ENCODE measurements at regions not wholly inside any gene's neighbourhood (a gene's known extent, or its start where the extent isn't known, plus 50 kb on each side); places are given as distances from the start of the nearest gene placed in this dataset.

DNA sequence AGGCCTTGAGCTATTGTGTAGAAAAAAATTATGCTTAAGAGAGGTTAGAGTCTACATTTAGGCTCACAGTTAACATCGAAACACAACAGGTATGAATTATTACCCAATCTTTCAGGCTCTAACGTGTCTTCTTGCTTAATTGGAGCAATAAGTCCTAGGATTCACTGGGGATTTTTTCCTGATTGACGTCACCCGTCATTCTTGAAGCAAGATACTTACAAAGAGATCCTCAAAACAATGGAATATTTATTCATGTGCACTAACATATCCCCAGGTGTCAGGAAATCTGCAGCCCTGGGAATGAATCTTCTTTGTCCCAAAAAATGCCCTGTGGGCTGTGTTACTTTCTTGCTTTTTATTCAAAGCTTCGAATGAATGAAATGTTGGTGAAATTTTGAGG, 413.5 kb downstream of the NFIB start:
- Mint-ChIP-seq H3K36me3 (no peaks in the 10 kb centered on the region), H3K4me1 (no peaks in the 10 kb centered on the region), H3K27ac (no peak overlapping the region), H3K27me3 (ENCODE audit: low read depth in 2 of 2) (no peaks in the 10 kb centered on the region), H3K9me3 (peaks cover 7 to 16% of the 10 kb centered on the region in 2 donors), H3K4me3 (no peak overlapping the region)
- no peaks in the 10 kb centered on the region for H3K36me3 ChIP-seq (ENCODE audit: control insufficient read depth, insufficient read depth, low read length)
- H3K27me3 ChIP-seq (ENCODE audit: control insufficient read depth, insufficient read depth, low read length), result no peaks in the 10 kb centered on the region
- 90% methylated on average over 5 of the region's 5 CpGs for WGBS (ENCODE audit: insufficient coverage)
- no peak for DNase-seq
- ATAC-seq, result no peak
- no peak for TF ChIP-seq CTCF (IDR thresholded peaks at IDR 0.05)
- H3K4me3 ChIP-seq (ENCODE audit: low read length), result no peak overlapping the region
- no peak overlapping the region for H3K27ac ChIP-seq (ENCODE audit: low read length)
- no peaks in the 10 kb centered on the region for H3K9me3 ChIP-seq (ENCODE audit: control insufficient read depth, insufficient read depth, low read length)
- intact Hi-C loops (cut with micrococcal nuclease), result no loop called here
- H3K4me1 ChIP-seq (ENCODE audit: control insufficient read depth, insufficient read depth, low read length), result no peaks in the 10 kb centered on the region

GRCh38 chr9:13899924-13900323, 414.0 kb downstream of the NFIB start:
- intact Hi-C loops (cut with micrococcal nuclease), result no loop called here
- no peaks in the 10 kb centered on the region for H3K27me3 Mint-ChIP-seq (ENCODE audit: low read depth in 2 of 2)
- no peak for ATAC-seq
- WGBS (ENCODE audit: insufficient coverage), result 54% methylated on average over 7 of the region's 7 CpGs
- Histone ChIP-seq H3K9me3 (ENCODE audit: control insufficient read depth, insufficient read depth, low read length) (no peaks in the 10 kb centered on the region), H3K4me1 (ENCODE audit: control insufficient read depth, insufficient read depth, low read length) (no peaks in the 10 kb centered on the region), H3K27me3 (ENCODE audit: control insufficient read depth, insufficient read depth, low read length) (no peaks in the 10 kb centered on the region), H3K4me3 (ENCODE audit: low read length) (no peak overlapping the region), H3K36me3 (ENCODE audit: control insufficient read depth, insufficient read depth, low read length) (no peaks in the 10 kb centered on the region), H3K27ac (ENCODE audit: low read length) (no peak overlapping the region)
- no peak for DNase-seq
- no peak for TF ChIP-seq CTCF (IDR thresholded peaks at IDR 0.05)
- H3K4me1 Mint-ChIP-seq, result no peaks in the 10 kb centered on the region
- H3K9me3 Mint-ChIP-seq, result peaks cover 7 to 12% of the 10 kb centered on the region in 2 donors
- no peaks in the 10 kb centered on the region for H3K36me3 Mint-ChIP-seq
- H3K27ac Mint-ChIP-seq, result no peak overlapping the region
- no peak overlapping the region for H3K4me3 Mint-ChIP-seq

DNA sequence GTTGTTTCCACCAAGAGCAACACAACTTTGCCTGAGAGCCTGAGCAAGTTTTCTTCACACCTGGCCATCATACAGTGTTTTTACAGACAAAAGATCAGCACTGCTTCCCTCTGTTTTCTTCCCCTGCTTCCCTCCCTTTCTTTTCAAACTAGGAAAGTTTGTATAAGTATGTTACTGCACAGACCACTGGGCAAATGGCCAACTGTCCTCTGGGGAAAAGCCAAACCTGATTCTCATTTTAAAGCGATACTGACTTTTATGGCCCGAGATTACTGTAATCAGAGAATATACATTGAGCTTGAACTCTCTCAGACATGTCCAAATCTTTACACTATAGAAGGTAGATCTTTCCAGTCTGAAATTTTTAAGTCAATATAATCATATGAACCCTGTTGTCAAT, 415.0 kb downstream of the NFIB start:
- no peaks in the 10 kb centered on the region for H3K36me3 Mint-ChIP-seq
- no peaks in the 10 kb centered on the region for H3K27me3 Mint-ChIP-seq (ENCODE audit: low read depth in 2 of 2)
- WGBS (ENCODE audit: insufficient coverage), result 88% methylated on average over 2 of the region's 2 CpGs
- Histone ChIP-seq H3K27ac (ENCODE audit: low read length) (no peak overlapping the region), H3K4me1 (ENCODE audit: control insufficient read depth, insufficient read depth, low read length) (no peaks in the 10 kb centered on the region), H3K9me3 (ENCODE audit: control insufficient read depth, insufficient read depth, low read length) (no peaks in the 10 kb centered on the region), H3K36me3 (ENCODE audit: control insufficient read depth, insufficient read depth, low read length) (no peaks in the 10 kb centered on the region), H3K27me3 (ENCODE audit: control insufficient read depth, insufficient read depth, low read length) (no peaks in the 10 kb centered on the region), H3K4me3 (ENCODE audit: low read length) (no peak overlapping the region)
- DNase-seq (no peak), ATAC-seq (no peak)
- no peaks in the 10 kb centered on the region for H3K4me1 Mint-ChIP-seq
- no peak overlapping the region for H3K27ac Mint-ChIP-seq
- TF ChIP-seq CTCF (IDR thresholded peaks at IDR 0.05), result no peak
- no peak overlapping the region for H3K4me3 Mint-ChIP-seq
- intact Hi-C loops (cut with micrococcal nuclease), result no loop called here
- H3K9me3 Mint-ChIP-seq, result peaks cover 9 to 14% of the 10 kb centered on the region in 2 donors

Data from natural killer cell (primary cell).